ENCODE measurements at regions not wholly inside any gene's neighbourhood (a gene's known extent, or its start where the extent isn't known, plus 50 kb on each side); places are given as distances from the start of the nearest gene placed in this dataset.
"Not testable (repeated sequence)": the region's sequence is repeated elsewhere in the genome, so short reads cannot be mapped to it uniquely, and the experiment has no call there.

- no peak overlapping the region for H3K4me3 Mint-ChIP-seq
- no peaks in the 10 kb centered on the region for H3K27me3 Mint-ChIP-seq
- no peaks in the 10 kb centered on the region for H3K36me3 Mint-ChIP-seq
- DNase-seq (ENCODE audit: low spot score in 2 of 2) = no peak
- no peak overlapping the region for H3K27ac Mint-ChIP-seq
- no peak for ATAC-seq (ENCODE audit: low read depth)
- peaks cover 15% of the 10 kb centered on the region for H3K4me1 Mint-ChIP-seq
- no peaks in the 10 kb centered on the region for H3K9me3 Mint-ChIP-seq
Observed at GRCh38 chr1:172823534-172823933, 164.6 kb downstream of the FASLG start.

- DNase-seq (ENCODE audit: low spot score in 2 of 2) (no peak), ATAC-seq (ENCODE audit: low read depth) (no peak)
- no peaks in the 10 kb centered on the region for H3K27me3 Mint-ChIP-seq
- no peaks in the 10 kb centered on the region for H3K36me3 Mint-ChIP-seq
- H3K9me3 Mint-ChIP-seq = no peaks in the 10 kb centered on the region
- peaks cover 12% of the 10 kb centered on the region for H3K4me1 Mint-ChIP-seq
- H3K27ac Mint-ChIP-seq = no peak overlapping the region
- H3K4me3 Mint-ChIP-seq = no peak overlapping the region
Observed at GRCh38 chr1:172824209-172824608, 165.3 kb downstream of the FASLG start.

GRCh38 chr1:172826096-172826741, 167.3 kb downstream of the FASLG start:
- ATAC-seq (ENCODE audit: low read depth) (peak; percentile 41), DNase-seq (ENCODE audit: low spot score in 2 of 2) (no peak)
- Mint-ChIP-seq H3K36me3 (no peaks in the 10 kb centered on the region), H3K27ac (no peak overlapping the region), H3K9me3 (no peaks in the 10 kb centered on the region), H3K4me3 (no peak overlapping the region), H3K27me3 (no peaks in the 10 kb centered on the region), H3K4me1 (no peaks in the 10 kb centered on the region)

- DNase-seq (ENCODE audit: low spot score in 2 of 2) (no peak), ATAC-seq (ENCODE audit: low read depth) (no peak)
- H3K27me3 Mint-ChIP-seq = no peaks in the 10 kb centered on the region
- H3K4me3 Mint-ChIP-seq = no peak overlapping the region
- H3K4me1 Mint-ChIP-seq = peaks cover 3% of the 10 kb centered on the region
- no peaks in the 10 kb centered on the region for H3K9me3 Mint-ChIP-seq
- H3K36me3 Mint-ChIP-seq = no peaks in the 10 kb centered on the region
- no peak overlapping the region for H3K27ac Mint-ChIP-seq
Observed at GRCh38 chr1:172827301-172827700, 168.4 kb downstream of the FASLG start.

GRCh38 chr1:172827841-172828240, 168.9 kb downstream of the FASLG start:
- Mint-ChIP-seq H3K27me3 (no peaks in the 10 kb centered on the region), H3K27ac (no peak overlapping the region), H3K9me3 (no peaks in the 10 kb centered on the region), H3K36me3 (no peaks in the 10 kb centered on the region), H3K4me3 (no peak overlapping the region), H3K4me1 (peaks cover 5% of the 10 kb centered on the region)
- DNase-seq (ENCODE audit: low spot score in 2 of 2) (no peak), ATAC-seq (ENCODE audit: low read depth) (no peak)

GRCh38 chr1:172832006-172832725, 173.3 kb downstream of the FASLG start:
- H3K9me3 Mint-ChIP-seq = no peaks in the 10 kb centered on the region
- H3K27ac Mint-ChIP-seq = no peak overlapping the region
- DNase-seq (ENCODE audit: low spot score in 2 of 2) (no peak), ATAC-seq (ENCODE audit: low read depth) (peak; percentile 32)
- no peaks in the 10 kb centered on the region for H3K27me3 Mint-ChIP-seq
- H3K4me3 Mint-ChIP-seq = no peak overlapping the region
- H3K4me1 Mint-ChIP-seq = peaks cover 5% of the 10 kb centered on the region
- H3K36me3 Mint-ChIP-seq = no peaks in the 10 kb centered on the region

- peaks cover 5% of the 10 kb centered on the region for H3K4me1 Mint-ChIP-seq
- no peaks in the 10 kb centered on the region for H3K9me3 Mint-ChIP-seq
- H3K36me3 Mint-ChIP-seq = no peaks in the 10 kb centered on the region
- DNase-seq (ENCODE audit: low spot score in 2 of 2) (no peak), ATAC-seq (ENCODE audit: low read depth) (no peak)
- H3K4me3 Mint-ChIP-seq = no peak overlapping the region
- no peak overlapping the region for H3K27ac Mint-ChIP-seq
- H3K27me3 Mint-ChIP-seq = no peaks in the 10 kb centered on the region
Observed at GRCh38 chr1:172833954-172834353, 175.1 kb downstream of the FASLG start.

GRCh38 chr1:172834609-172835008, 175.7 kb downstream of the FASLG start:
- Mint-ChIP-seq H3K27me3 (no peaks in the 10 kb centered on the region), H3K9me3 (no peaks in the 10 kb centered on the region), H3K36me3 (no peaks in the 10 kb centered on the region), H3K27ac (no peak overlapping the region), H3K4me3 (no peak overlapping the region), H3K4me1 (peaks cover 5% of the 10 kb centered on the region)
- ATAC-seq (ENCODE audit: low read depth) = no peak
- no peak for DNase-seq (ENCODE audit: low spot score in 2 of 2)

- Mint-ChIP-seq H3K4me3 (no peak overlapping the region), H3K27me3 (no peaks in the 10 kb centered on the region), H3K36me3 (no peaks in the 10 kb centered on the region), H3K9me3 (no peaks in the 10 kb centered on the region), H3K4me1 (peaks cover 5% of the 10 kb centered on the region), H3K27ac (no peak overlapping the region)
- DNase-seq (ENCODE audit: low spot score in 2 of 2) (no peak), ATAC-seq (ENCODE audit: low read depth) (no peak)
Observed at GRCh38 chr1:172835834-172836233, 176.9 kb downstream of the FASLG start.

- H3K27ac Mint-ChIP-seq = no peak overlapping the region
- H3K4me3 Mint-ChIP-seq = no peak overlapping the region
- no peaks in the 10 kb centered on the region for H3K4me1 Mint-ChIP-seq
- ATAC-seq (ENCODE audit: low read depth) = no peak
- no peaks in the 10 kb centered on the region for H3K36me3 Mint-ChIP-seq
- H3K9me3 Mint-ChIP-seq = no peaks in the 10 kb centered on the region
- H3K27me3 Mint-ChIP-seq = peaks cover 7% of the 10 kb centered on the region
- no peak for DNase-seq (ENCODE audit: low spot score in 2 of 2)
Observed at GRCh38 chr1:172837816-172838679, 179.1 kb downstream of the FASLG start.

GRCh38 chr1:172838680-172839313, 179.9 kb downstream of the FASLG start:
- no peak overlapping the region for H3K4me3 Mint-ChIP-seq
- no peak overlapping the region for H3K27ac Mint-ChIP-seq

GRCh38 chr1:172839639-172840038, 180.7 kb downstream of the FASLG start:
- H3K9me3 Mint-ChIP-seq; DNase-seq (ENCODE audit: low spot score in 2 of 2); H3K4me1 Mint-ChIP-seq; ATAC-seq (ENCODE audit: low read depth); H3K36me3 Mint-ChIP-seq; H3K27ac Mint-ChIP-seq; H3K27me3 Mint-ChIP-seq; H3K4me3 Mint-ChIP-seq: not testable (repeated sequence)

More at GRCh38 chr1:172838680-172839313, 179.9 kb downstream of the FASLG start:
- ATAC-seq (ENCODE audit: low read depth) (no peak), DNase-seq (ENCODE audit: low spot score in 2 of 2) (no peak)
- H3K9me3 Mint-ChIP-seq = no peaks in the 10 kb centered on the region
- no peaks in the 10 kb centered on the region for H3K4me1 Mint-ChIP-seq
- no peaks in the 10 kb centered on the region for H3K36me3 Mint-ChIP-seq
- H3K27me3 Mint-ChIP-seq = peaks cover 7% of the 10 kb centered on the region

- Mint-ChIP-seq H3K36me3 (no peaks in the 10 kb centered on the region), H3K4me1 (peaks cover 3% of the 10 kb centered on the region)
Observed at GRCh38 chr1:172843444-172843843, 184.5 kb downstream of the FASLG start.

GRCh38 chr1:172845371-172845770, 186.5 kb downstream of the FASLG start:
- ATAC-seq (ENCODE audit: low read depth) (no peak), DNase-seq (ENCODE audit: low spot score in 2 of 2) (no peak)
- H3K36me3 Mint-ChIP-seq = no peaks in the 10 kb centered on the region
- no peak overlapping the region for H3K27ac Mint-ChIP-seq
- H3K9me3 Mint-ChIP-seq = no peaks in the 10 kb centered on the region
- peaks cover 3% of the 10 kb centered on the region for H3K4me1 Mint-ChIP-seq
- peaks cover 9% of the 10 kb centered on the region for H3K27me3 Mint-ChIP-seq
- no peak overlapping the region for H3K4me3 Mint-ChIP-seq

More at GRCh38 chr1:172843444-172843843, 184.5 kb downstream of the FASLG start:
- Mint-ChIP-seq H3K27me3 (peaks cover 9% of the 10 kb centered on the region), H3K9me3 (no peaks in the 10 kb centered on the region), H3K4me3 (no peak overlapping the region), H3K27ac (no peak overlapping the region)
- ATAC-seq (ENCODE audit: low read depth) = no peak
- no peak for DNase-seq (ENCODE audit: low spot score in 2 of 2)
